HEK293T (cell line): ENCODE measurements at regions not wholly inside any gene's neighbourhood (a gene's known extent, or its start where the extent isn't known, plus 50 kb on each side); places are given as distances from the start of the nearest gene placed in this dataset.

Source experiments
- BHLHE40 ChIP-seq: fragments of 450-650 bp; IDR thresholded peaks from 2 replicates; pipeline ENCODE4 v1.6.1; 2016; ENCODE audit warnings: mild to moderate bottlenecking, moderate library complexity, borderline replicate concordance
- CTBP1 ChIP-seq: fragments of 450-650 bp; IDR thresholded peaks from 2 replicates; pipeline ENCODE4 v1.6.1; 2016; ENCODE audit warnings: borderline replicate concordance
- ELF4 ChIP-seq: fragments of 450-650 bp; IDR thresholded peaks from 2 replicates; pipeline ENCODE4 v1.6.1; 2017; ENCODE audit warnings: antibody characterized with exemption
- FOXA1 ChIP-seq: fragments of 450-650 bp; IDR thresholded peaks from 2 replicates; pipeline ENCODE4 v1.6.1; 2016; ENCODE audit warnings: mild to moderate bottlenecking
- FOXK2 ChIP-seq: fragments of 450-650 bp; IDR thresholded peaks from 2 replicates; pipeline ENCODE4 v1.6.1; 2016; ENCODE audit warnings: mild to moderate bottlenecking
- FOXM1 ChIP-seq: fragments of 450-650 bp; IDR thresholded peaks from 2 replicates; pipeline ENCODE4 v1.6.1; 2017; ENCODE audit warnings: mild to moderate bottlenecking, borderline replicate concordance
- HDGF ChIP-seq: fragments of 450-650 bp; IDR thresholded peaks from 2 replicates; pipeline ENCODE4 v1.6.1; 2017; ENCODE audit warnings: antibody characterized with exemption, borderline replicate concordance
- LEF1 ChIP-seq: fragments of 450-650 bp; IDR thresholded peaks from 2 replicates; pipeline ENCODE4 v1.6.1; 2017; ENCODE audit warnings: mild to moderate bottlenecking, borderline replicate concordance
- PKNOX1 ChIP-seq: fragments of 450-650 bp; IDR thresholded peaks from 2 replicates; pipeline ENCODE4 v1.6.1; 2016
- SUZ12 ChIP-seq: fragments of 450-650 bp; IDR thresholded peaks from 2 replicates; pipeline ENCODE4 v1.6.1; 2016; ENCODE audit warnings: mild to moderate bottlenecking
- TARDBP ChIP-seq: fragments of 450-650 bp; IDR thresholded peaks from 2 replicates; pipeline ENCODE4 v1.6.1; 2016
- ZNF384 ChIP-seq: fragments of 450-650 bp; IDR thresholded peaks from 2 replicates; pipeline ENCODE4 v1.6.1; 2016

GRCh38 chrX:39337451-39337850, 536.2 kb downstream of the MID1IP1 start:
- TF ChIP-seq ZNF384 (no peak), BHLHE40 (no peak), FOXA1 (no peak), TARDBP (no peak), ELF4 (no peak), FOXM1 (no peak), HDGF (no peak), SUZ12 (no peak), FOXK2 (no peak), LEF1 (no peak), PKNOX1 (no peak), CTBP1 (no peak)
